ENCODE measurements at regions not wholly inside any gene's neighbourhood (a gene's known extent, or its start where the extent isn't known, plus 50 kb on each side); places are given as distances from the start of the nearest gene placed in this dataset.
A peak's percentile ranks its signal among the peaks of the same experiment; 100 is the strongest.

DNA sequence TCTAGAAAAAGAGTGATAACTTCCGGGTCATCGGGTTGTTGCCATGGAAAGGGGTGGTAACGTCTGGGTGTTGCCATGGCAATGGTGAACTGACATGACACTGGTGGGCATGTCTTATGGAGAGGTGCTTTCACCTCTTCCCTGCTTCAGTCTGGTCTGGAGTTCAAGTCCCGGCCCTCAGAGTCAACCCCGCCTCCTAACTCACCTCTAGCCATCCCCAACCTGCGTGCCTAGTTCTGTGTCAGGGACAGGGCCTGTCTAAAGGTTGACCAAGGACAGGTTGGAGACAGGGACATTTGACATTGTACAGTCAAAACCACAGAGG, 96.0 kb downstream of the LSM3 start:
- TF ChIP-seq, protein P1, sequence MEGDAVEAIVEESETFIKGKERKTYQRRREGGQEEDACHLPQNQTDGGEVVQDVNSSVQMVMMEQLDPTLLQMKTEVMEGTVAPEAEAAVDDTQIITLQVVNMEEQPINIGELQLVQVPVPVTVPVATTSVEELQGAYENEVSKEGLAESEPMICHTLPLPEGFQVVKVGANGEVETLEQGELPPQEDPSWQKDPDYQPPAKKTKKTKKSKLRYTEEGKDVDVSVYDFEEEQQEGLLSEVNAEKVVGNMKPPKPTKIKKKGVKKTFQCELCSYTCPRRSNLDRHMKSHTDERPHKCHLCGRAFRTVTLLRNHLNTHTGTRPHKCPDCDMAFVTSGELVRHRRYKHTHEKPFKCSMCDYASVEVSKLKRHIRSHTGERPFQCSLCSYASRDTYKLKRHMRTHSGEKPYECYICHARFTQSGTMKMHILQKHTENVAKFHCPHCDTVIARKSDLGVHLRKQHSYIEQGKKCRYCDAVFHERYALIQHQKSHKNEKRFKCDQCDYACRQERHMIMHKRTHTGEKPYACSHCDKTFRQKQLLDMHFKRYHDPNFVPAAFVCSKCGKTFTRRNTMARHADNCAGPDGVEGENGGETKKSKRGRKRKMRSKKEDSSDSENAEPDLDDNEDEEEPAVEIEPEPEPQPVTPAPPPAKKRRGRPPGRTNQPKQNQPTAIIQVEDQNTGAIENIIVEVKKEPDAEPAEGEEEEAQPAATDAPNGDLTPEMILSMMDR (IDR thresholded peaks at IDR 0.05; ENCODE audit: borderline replicate concordance, insufficient read depth, low read depth, low read length), result no peak
- H3K4me3 ChIP-seq (ENCODE audit: low read depth, low read length), result no peak overlapping the region

DNA sequence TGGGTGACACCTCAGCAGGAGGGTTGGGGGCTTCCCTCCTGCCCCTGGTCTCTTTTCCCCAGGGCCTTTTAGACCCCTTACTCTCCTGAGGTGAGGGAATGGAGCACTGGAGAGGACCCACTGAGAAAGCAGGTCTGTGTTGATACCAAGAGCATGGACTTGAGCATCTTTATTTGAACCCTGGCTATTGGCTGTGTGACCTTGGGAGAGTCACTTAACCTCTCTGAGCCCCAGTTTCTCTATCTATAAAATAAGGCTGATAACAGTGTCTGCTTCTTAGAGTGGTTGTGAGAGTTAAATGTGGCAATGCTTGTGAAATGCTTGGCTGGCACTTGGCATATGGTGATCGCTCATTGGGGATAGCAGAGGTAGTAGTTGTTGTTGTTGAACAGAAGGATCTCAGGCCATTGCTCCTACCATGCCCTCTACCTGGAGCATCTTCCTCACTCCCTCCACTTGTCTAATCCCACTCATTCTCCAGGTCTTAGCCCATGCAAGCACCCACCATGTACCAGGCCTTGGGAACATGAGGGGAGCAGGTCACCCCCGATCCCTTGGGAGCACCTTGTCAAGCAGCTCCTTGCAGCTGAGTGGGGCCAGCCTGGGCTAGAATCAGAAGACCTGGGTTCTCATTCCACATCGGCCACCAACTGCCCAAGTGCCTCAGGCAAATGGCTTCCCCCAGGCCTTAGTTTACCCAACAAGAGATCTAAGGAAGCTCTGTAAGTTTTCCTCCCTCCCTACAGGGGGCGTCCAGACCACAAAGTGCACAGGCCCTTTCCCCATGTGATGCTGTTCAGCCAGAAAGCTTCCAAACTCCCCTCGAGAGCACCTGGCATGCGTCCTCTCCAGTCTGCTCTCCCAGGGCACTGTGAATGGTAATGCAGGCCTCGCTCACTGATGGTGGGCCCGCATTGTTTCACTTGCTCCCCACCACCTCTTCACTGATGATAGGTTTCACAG, 96.7 kb downstream of the LSM3 start:
- H3K4me3 ChIP-seq (ENCODE audit: low read depth, low read length), result no peak overlapping the region
- TF ChIP-seq, protein P1 (IDR thresholded peaks at IDR 0.05; ENCODE audit: borderline replicate concordance, insufficient read depth, low read depth, low read length), result peak; percentile 46; the same call in 1 of the 2 replicates

DNA sequence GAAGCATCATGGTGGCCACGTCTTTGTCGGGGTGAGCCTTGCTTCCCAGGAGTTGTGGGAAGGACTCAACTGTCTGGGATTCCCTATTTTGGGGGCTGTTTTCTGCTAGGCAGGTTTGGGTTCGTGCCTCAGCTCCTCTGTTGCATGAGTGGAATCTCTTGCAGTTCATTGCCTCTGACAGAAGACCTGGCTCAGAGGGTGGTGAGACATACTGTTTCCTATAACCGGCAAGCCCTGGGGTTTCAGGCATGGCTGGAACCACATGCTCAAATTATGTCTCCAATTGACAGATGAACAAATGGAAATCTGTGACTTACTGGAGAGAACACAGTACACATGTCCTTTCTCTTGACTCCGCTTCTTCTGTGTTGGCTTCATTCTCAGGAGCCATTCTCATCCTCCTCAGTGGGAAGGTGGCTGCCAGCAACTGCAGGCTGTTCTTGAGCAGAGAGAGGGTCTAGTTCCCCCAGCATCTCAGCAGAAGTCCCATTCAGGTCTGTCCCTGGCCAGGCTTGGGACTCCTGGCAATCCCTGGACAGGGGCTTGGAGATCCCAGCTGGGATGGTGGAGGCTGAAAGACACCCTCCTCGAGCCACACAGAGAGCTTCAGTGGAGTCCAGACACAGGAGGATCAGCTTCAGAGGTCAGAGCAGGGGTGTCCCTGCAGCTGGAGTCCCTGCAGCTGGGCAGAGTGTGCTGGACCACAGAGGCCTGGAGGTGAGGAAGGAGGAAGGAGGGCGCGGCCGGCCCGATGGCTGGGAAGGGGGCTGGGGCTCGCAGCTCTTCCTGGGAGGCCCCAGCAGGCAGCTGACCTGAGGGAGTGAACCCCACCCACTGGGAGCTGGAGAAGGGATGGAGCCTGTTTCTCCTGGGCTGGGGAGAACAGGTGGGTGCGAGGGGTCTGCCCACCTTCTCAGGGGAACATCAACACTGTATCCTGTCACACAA, 97.6 kb downstream of the LSM3 start:
- H3K4me3 ChIP-seq (ENCODE audit: low read depth, low read length), result no peak overlapping the region
- TF ChIP-seq, protein P1 (IDR thresholded peaks at IDR 0.05; ENCODE audit: borderline replicate concordance, insufficient read depth, low read depth, low read length), result no peak

DNA sequence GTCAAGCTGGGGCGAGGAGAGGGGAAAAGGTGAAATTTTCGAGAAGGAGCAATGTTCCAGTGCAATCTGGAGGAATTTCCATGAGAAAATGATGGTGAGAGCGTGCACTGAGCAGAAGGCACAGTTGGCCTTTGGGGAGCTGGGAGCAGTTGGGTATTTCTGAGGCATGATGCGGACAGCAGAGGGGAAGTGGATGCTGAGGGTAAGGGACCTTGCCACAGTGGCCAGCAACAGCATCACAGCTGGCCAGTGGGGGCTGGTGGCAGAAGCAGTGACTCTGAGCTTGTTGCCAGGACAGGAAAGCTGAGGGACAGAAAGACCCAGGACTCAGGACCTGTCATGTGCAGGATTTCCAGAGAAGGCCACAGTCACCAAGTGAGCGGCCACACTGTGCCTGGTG, 98.9 kb downstream of the LSM3 start:
- TF ChIP-seq, protein P1 (IDR thresholded peaks at IDR 0.05; ENCODE audit: borderline replicate concordance, insufficient read depth, low read depth, low read length), result no peak
- H3K4me3 ChIP-seq (ENCODE audit: low read depth, low read length), result no peak overlapping the region

DNA sequence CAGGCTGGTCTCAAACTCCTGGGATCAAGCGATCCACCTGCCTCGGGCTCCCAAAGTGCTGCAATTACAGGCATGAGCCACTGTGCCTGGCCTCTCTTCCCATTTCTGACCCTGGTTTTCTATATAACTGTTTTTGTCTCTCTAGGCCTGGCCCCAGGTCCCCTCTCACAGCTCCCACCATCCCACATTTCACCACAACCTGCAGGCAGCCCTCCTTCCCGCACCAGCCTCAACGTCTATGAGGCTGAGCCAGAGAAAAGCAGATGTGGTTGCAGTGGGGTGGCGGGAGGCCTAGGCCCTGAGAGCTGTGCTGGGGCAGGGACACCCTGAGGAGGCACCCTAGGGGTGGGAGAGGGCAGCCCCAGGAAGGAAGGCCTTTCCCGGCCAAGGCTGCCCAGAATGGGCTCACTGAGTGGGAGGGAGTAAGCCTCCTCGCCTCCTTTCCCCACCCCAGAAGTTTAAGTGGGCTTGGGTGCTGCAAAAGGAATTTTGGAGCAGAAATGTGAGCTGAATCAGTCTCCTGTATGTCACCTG, 99.7 kb downstream of the LSM3 start:
- H3K4me3 ChIP-seq (ENCODE audit: low read depth, low read length), result no peak overlapping the region
- TF ChIP-seq, protein P1 (IDR thresholded peaks at IDR 0.05; ENCODE audit: borderline replicate concordance, insufficient read depth, low read depth, low read length), result no peak

DNA sequence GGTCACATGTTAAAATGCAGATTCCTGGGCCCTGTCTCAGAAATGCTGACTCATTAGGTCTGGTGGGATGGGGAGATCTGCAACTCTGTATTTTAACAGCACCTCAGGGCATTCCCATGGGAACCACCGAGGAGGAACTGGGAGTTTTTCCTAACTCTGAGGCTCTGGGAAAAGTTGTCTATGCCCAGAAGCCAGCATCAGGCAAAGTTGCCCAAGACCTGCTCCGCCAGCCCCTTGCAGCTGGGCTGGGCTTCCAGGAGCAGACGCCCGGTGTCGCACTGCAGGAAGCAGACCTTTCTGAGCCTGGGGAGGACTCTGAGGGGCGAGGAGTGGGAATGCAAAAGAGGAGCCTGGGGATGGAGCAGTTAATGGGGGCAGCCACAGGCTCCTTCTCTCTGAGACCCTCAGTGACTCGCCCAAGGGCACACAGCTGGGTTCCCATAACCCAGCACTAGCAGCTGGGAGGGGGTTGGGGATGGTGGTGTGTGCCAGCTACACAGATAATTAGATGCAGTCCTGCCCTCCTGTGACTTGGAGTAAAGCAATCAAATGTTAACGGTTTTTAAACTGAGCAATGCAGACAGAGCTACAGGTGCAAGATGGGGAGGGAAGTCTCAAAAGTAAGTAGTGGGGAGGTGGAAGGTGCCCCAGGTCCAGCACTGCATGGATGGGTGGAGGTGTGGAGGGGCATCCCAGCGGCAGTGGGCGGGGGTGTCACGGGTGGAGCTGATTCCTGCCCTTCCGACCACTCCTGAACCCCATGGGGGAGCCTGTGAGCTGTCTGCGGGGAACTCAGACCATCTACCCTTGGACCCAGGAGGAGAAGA, 100.4 kb downstream of the LSM3 start:
- TF ChIP-seq, protein P1 (IDR thresholded peaks at IDR 0.05; ENCODE audit: borderline replicate concordance, insufficient read depth, low read depth, low read length), result no peak
- no peak overlapping the region for H3K4me3 ChIP-seq (ENCODE audit: low read depth, low read length)
